Medulla oblongata (tissue), 1 donor: ENCODE measurements at regions not wholly inside any gene's neighbourhood (a gene's known extent, or its start where the extent isn't known, plus 50 kb on each side); places are given as distances from the start of the nearest gene placed in this dataset.

Experiments
- DNase-seq: peaks from one replicate; pipeline ENCODE4 v3.0.0-alpha.2; 2015; ENCODE audit errors: extremely low spot score

GRCh38 chr2:15807418-15808203 is 132.7 kb upstream of the MYCN start:
- DNase-seq = no peak

- DNase-seq = no peak
These were observed 132.0 kb upstream of the MYCN start for GRCh38 chr2:15808204-15808910.

GRCh38 chr2:15808944-15809343 is 131.4 kb upstream of the MYCN start:
- no peak for DNase-seq

GRCh38 chr2:15809404-15809803 is 130.9 kb upstream of the MYCN start:
- no peak for DNase-seq

- no peak for DNase-seq
These were observed 129.7 kb upstream of the MYCN start for GRCh38 chr2:15810477-15811150.

- DNase-seq = no peak
These were observed 129.0 kb upstream of the MYCN start for GRCh38 chr2:15811367-15811766.

GRCh38 chr2:15812187-15812780 is 128.1 kb upstream of the MYCN start:
- no peak for DNase-seq

GRCh38 chr2:15813481-15814266 is 126.7 kb upstream of the MYCN start:
- no peak for DNase-seq

GRCh38 chr2:15814403-15814802 is 125.9 kb upstream of the MYCN start:
- DNase-seq = no peak

GRCh38 chr2:15814946-15815345 is 125.4 kb upstream of the MYCN start:
- no peak for DNase-seq

GRCh38 chr2:15816226-15816625 is 124.1 kb upstream of the MYCN start:
- DNase-seq = no peak

GRCh38 chr2:15816674-15817406 is 123.5 kb upstream of the MYCN start:
- no peak for DNase-seq

- no peak for DNase-seq
These were observed 122.6 kb upstream of the MYCN start for GRCh38 chr2:15817748-15818147.

- DNase-seq = peak; percentile 18
These were observed 122.0 kb upstream of the MYCN start for GRCh38 chr2:15818318-15818753.

GRCh38 chr2:15818881-15819280 is 121.5 kb upstream of the MYCN start:
- DNase-seq = no peak

GRCh38 chr2:15819562-15820256 is 120.6 kb upstream of the MYCN start:
- no peak for DNase-seq

GRCh38 chr2:15820257-15820566 is 120.1 kb upstream of the MYCN start:
- DNase-seq = no peak

- DNase-seq = no peak
These were observed 119.4 kb upstream of the MYCN start for GRCh38 chr2:15820927-15821326.

GRCh38 chr2:15822151-15823044 is 118.0 kb upstream of the MYCN start:
- DNase-seq = no peak
